GM18499 (cell line): ENCODE measurements at regions not wholly inside any gene's neighbourhood (a gene's known extent, or its start where the extent isn't known, plus 50 kb on each side); places are given as distances from the start of the nearest gene placed in this dataset.

Experiments
- ATAC-seq: cut with Tn5 transposase; IDR thresholded peaks from one replicate; pipeline ENCODE4 v1.9.1; 2021; ENCODE audit warnings: moderate number of reproducible peaks; ENCODE audit not compliant: insufficient read depth, unreplicated experiment

- ATAC-seq = no peak
Measured at GRCh38 chr16:64019339-64019738, 1102.5 kb downstream of the CDH11 start.

DNA sequence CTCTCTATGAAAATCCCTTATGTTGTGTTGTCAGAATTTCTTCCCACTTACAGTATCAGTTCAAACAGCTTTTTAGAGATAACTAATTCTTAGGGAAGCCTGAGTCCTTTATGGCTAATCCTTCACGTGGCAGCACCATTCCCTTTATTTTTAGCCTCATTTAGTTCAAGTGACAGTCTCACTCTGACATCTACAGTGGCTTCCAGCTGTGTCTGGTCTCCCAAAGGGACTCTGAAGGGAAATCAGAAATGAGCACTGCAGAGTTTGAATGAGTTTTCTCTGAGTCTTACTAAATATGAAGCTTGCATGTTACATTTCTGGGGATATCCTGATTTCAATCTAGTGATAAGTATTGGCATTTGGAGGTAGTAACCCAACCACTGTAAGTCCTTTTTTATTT, 1104.1 kb downstream of the CDH11 start:
- ATAC-seq = no peak

DNA sequence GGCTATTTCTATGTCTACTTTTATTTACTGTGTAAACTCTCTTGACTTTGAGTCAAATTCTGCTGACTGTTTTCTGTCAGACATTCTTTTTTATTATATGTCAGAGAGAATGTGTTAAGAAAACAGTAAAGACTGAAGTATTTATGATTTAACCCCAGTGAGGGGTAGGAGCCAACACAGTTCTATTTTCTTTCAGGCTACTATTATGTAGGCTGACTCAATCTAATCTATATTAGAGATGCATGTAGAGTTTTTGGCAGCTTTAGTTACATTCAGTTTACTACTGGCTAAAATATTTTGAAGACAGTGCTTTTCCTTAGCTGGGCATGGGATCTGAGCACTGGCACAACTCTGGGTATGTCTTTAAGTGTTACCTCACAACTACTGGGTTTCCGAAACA, 1108.0 kb downstream of the CDH11 start:
- no peak for ATAC-seq

DNA sequence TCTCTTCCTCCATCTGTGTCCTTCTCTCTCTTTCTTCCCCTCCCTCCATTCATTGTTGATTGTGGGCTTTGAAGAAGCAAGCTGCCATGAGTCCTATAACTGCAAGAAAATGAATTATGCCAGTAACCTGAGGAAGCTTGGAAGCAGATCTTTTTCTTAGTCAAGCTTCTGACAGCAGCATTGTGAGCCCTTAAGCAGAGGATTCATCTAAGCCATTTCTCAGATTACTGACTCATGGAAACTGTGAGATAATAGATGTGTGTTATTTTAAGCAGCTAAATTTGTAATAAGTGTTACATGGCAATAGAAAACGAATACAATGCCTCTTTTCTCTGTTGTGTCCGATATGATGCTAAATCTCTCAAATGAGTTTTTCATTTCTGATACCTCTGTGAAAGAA, 1109.7 kb downstream of the CDH11 start:
- ATAC-seq = no peak

DNA sequence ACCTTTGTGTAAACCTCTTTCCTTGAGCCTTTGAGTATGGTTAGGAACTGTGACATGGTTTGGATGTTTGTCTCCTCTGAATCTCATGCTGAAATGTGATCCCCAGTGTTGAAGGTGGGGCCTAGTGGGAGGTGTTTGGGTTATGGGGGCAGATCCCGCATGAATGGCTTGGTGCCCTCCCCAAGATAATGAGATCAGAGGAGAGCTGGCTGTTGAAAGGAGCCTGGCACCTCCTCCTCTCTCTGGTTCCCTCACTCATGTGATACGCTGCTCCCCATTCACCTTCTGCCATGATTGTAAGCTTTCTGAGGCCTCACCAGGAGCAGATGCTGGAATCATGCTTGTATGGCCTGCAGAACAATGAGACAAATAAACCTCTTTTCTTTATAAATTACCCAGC, 1110.2 kb downstream of the CDH11 start:
- ATAC-seq = no peak

DNA sequence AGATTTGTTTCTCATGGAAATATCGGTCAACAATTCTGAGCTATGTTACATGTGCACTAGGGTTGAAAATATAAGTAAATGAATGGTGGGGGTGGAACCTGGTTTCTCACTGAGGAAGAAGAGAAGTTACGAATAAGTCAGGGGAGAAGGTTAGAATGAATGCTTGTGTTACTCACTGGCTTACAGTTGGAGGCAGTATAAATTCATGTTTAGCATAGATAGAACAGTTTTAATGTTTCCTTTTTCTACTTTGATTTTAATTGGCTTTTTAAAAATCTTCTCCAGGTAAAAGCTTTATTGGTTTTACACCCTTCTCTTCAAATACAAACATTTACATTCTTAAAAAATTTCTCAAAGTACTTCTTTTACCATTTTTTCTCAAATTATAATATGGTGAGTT, 1113.7 kb downstream of the CDH11 start:
- ATAC-seq = no peak

DNA sequence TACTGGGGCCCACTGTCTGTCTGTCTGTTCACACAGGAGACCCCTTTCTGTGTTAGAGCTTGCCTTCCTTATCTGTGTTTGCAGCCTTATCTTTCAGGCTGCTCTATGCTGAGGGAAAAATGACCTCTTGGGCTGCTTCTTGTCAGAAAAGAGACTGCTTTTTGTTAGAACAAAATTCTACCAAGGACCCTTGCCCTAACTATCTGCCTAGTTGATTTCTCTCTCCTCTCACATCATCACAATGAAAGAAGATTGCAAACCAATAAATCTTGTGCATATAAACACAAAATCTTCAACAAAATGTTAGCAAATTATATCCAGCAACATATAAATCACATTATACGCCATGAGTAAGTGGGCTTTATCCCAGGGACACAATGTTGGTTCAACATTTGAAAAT, 1117.7 kb downstream of the CDH11 start:
- no peak for ATAC-seq

- ATAC-seq = no peak
Measured at GRCh38 chr16:63995025-63995424, 1126.8 kb downstream of the CDH11 start.

DNA sequence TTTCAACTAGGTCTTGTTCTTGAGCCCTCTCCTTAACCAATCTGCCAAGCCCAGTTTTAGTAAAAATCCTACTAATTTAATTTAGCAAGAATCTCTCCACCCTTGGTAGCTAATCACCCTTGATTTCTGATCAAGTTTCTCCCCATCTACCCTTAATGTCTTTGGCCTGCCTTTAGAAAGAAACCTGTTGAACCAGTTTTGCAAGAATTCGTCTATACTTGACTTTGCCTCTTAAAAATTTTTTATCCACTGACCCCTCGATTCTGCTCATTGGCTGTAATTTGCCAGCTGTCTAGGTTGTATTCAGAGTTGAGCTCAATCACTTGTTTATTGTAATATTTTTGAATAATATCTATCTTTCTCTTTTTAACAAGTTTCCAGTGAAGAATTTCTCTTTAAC, 1138.5 kb downstream of the CDH11 start:
- no peak for ATAC-seq

- ATAC-seq = no peak
Measured at GRCh38 chr16:63982741-63983140, 1139.1 kb downstream of the CDH11 start.

DNA sequence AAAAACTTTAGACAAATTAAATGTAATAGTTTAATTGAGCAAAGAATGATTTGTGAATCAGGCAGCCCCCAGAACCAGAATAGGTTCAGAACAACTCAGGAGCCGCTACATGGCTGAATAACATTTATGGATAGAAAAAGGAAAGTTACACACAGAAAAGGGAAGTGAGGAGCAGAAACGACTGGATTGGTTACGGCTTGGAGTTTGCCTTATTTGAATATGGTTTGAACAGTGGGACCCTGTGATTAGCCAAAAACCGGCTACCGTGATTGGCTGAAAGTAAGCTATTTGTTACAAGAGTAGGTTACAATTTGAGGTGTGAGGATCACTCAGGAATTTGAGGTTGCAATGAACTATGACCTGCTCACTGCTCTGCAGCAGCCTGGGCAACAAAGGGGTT, 1139.8 kb downstream of the CDH11 start:
- ATAC-seq = no peak

DNA sequence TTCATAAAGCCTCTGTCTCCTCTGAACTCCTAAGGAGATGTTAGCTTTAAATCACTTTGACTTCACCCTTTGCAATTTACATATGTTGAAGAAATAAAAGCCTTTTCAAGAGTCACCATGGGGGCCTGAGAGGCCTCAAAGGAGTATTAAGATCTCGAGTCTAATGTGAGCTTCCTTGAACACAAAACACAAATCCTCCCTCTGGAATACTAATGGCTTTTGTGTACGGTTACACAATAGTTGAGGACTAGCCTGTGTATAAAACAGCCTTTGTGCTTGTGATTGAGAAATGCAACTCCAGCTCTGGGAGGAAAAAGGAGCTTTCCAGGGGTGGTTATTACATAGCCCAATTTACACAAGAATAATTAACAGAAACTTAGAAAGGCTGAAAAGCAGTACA, 1140.2 kb downstream of the CDH11 start:
- ATAC-seq = no peak

- ATAC-seq = no peak
Measured at GRCh38 chr16:63980763-63981162, 1141.1 kb downstream of the CDH11 start.

DNA sequence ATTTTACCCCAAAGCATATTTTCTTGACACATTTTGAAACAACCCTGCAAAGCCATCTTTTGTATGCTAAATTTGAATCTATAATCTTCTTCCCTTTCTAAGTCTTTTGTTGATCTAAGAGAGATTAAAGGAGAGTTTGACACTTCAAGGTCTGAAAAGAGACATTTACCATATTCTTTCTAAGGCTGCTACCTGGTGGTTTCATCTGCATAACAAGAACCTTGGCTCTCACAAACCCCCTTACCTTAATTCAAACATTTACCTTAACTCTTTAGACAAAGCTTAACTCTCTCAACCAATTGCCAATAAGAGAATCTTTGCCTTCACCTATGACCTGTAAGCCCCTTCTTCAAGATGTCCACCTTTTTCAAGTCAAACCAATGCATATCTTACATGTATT, 1143.6 kb downstream of the CDH11 start:
- ATAC-seq = no peak

DNA sequence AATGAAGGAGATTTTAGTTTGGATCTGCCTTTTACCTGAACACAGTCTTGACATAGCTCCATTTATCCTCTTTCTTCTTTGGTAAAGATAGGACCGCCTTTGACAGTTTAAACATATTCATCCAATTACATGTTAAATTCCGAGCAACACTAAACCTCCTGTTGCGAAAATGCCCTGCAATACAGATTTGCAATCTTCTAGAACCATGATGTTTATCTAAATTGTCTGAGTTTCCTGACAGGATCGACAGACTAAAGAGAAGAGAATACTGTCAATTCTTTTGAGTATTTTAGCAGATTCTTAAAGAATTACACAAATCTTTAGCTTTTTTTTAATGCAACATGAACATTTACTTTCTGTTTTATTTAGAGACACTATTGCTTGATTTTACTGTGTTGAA, 1145.5 kb downstream of the CDH11 start:
- no peak for ATAC-seq

- ATAC-seq = no peak
Measured at GRCh38 chr16:63975669-63976068, 1146.2 kb downstream of the CDH11 start.

DNA sequence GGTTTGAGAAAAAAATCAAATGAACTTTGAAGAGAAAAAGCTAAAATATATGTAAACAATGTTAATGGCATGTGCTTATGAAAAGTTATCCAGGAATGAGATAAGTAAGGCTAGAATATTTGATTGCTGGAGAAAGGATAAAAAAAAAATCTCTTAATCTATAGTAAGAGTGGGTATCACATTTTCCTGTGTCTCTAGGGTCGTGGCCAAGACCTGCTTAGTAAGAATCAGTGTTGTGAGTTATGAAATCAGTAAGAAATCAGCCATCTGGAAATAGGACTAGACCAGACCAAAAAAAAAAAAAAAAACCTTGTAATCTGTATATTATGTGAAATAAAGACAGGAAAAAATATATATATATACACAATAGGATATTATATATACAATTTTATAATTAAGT, 1153.9 kb downstream of the CDH11 start:
- no peak for ATAC-seq

DNA sequence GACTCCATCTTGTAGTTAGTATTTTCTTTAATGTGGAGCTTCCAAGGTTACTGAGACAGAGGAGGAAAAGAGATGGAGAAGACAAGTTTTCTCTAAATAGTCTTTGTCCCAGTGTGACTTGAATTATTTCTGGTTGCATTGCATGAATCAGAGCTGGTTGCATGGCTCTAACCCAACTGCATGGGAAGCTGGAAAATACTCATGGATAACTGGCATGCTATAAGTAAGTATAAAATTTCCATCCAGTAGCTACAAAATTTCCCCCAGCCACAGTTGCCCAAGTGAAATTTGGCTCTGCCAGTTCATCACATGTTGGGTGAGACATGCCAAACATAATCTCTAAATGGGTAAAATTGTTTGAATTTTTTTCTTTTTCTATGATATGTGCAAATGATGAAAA, 1161.5 kb downstream of the CDH11 start:
- ATAC-seq = no peak

DNA sequence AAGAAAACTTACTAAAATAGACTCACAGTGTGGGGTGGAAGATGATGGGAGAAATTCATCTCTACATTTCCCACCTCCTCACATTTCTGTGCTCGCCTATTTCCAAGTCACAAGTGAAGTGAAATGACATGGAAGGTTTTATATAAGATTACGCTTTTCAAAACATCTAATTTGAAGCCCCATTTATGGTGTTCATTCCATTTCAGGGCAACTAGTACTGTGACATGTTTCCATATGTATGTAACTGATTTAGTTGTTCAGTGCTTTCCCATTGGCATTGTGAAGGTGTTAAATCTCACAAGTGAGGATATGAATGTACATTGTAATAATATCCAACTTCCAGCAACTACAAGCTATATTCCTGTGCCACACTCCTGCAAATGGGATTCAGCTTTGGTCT, 1174.8 kb downstream of the CDH11 start:
- no peak for ATAC-seq

DNA sequence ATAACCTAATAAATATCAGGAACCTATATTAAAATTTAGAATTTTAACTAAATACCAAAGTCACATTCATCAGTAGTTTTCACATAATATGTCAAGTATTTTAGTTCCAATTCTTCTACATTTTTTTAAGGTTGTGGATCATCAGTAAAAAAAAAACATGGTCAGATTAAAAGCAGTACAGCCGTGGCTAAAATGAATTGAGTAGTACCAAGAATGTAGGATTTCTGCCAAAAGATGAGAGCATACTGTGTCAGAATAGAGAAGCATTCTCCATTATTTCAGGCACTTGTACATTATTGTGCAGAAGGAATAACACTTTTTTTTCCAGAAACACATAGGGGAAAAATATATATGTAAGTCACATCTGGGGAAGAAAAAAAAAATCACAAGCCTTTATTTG, 1176.1 kb downstream of the CDH11 start:
- no peak for ATAC-seq

GRCh38 chr16:63943566-63943965, 1178.3 kb downstream of the CDH11 start:
- ATAC-seq = no peak

- no peak for ATAC-seq
Measured at GRCh38 chr16:63938661-63939060, 1183.2 kb downstream of the CDH11 start.

- no peak for ATAC-seq
Measured at GRCh38 chr16:63933841-63934240, 1188.0 kb downstream of the CDH11 start.
